ENCODE measurements at regions not wholly inside any gene's neighbourhood (a gene's known extent, or its start where the extent isn't known, plus 50 kb on each side); places are given as distances from the start of the nearest gene placed in this dataset.
"Not testable (repeated sequence)": the region's sequence is repeated elsewhere in the genome, so short reads cannot be mapped to it uniquely, and the experiment has no call there.

DNA sequence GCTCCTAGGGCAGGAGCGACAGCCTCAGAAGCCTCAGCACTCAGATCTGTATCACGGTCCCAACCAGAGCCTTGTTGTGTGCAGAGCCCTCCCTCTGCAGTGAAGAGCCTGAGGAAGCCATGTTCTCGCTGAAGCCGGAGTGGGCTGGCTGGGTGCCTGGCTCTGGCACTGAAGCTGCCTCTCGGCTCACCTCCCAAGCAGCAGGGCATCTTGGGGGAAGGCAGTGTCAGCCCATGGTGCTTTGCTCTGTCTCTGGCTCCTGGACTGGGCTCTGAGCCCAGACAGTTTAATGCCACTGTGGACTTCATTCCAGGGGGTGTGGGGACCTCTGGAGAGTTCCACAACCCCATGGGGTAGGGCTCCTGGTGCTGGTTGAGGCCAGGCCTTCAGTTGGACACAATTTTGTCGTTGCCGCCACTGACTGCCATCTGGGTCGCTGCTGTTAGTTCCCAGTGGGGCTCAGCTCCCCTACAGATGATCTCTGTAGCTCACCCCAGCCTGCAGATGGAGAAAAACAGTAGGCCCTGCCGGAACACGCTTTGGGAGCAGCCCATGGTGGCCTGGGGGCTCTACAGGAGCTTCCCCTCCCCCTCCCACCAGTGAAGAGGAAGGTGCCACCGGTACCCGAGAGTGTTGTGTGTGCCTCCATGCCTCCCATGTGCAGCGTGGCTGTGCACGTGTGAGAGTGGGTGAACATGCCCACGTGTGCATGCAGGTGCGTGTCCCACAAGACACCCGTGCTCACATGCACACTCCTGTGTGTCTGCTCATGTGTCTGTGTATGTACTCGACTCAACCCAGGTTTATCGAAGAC is 86.5 kb upstream of the B3GAT1 start:
- 85 to 92% (median 87%) methylated on average over 15 to 19 of the region's 19 CpGs for WGBS, 4 donors
- no peak for DNase-seq
- H3K4me3 ChIP-seq, result no peak overlapping the region
- no peaks in the 10 kb centered on the region for H3K9me3 ChIP-seq (replicated peaks in 1 of 3)
- intact Hi-C loops (cut with DNase I), result no loop called here
- H3K4me1 ChIP-seq (replicated peaks in 1 of 2), result no peaks in the 10 kb centered on the region
- H3K27ac ChIP-seq, result no peak overlapping the region
- H3K27me3 ChIP-seq, result no peaks in the 10 kb centered on the region
- no peak for TF ChIP-seq POLR2A (IDR thresholded peaks at IDR 0.05)
- no peak for TF ChIP-seq CTCF (IDR thresholded peaks at IDR 0.05)
- H3K36me3 ChIP-seq (replicated peaks in 1 of 2), result no peaks in the 10 kb centered on the region

GRCh38 chr11:134497586-134497985 is 85.5 kb upstream of the B3GAT1 start:
- intact Hi-C loops (cut with DNase I), result no loop called here
- H3K27me3 ChIP-seq, result no peaks in the 10 kb centered on the region
- H3K9me3 ChIP-seq (replicated peaks in 1 of 3), result no peaks in the 10 kb centered on the region
- no peaks in the 10 kb centered on the region for H3K4me1 ChIP-seq (replicated peaks in 1 of 2)
- TF ChIP-seq POLR2A (IDR thresholded peaks at IDR 0.05), result no peak
- TF ChIP-seq CTCF (IDR thresholded peaks at IDR 0.05), result no peak
- WGBS, 4 donors, result 25 to 45% (median 35%) methylated on average over 5 of the region's 5 CpGs
- H3K4me3 ChIP-seq, result no peak overlapping the region
- peak in 1 of 7 donors; percentile 7 for DNase-seq
- no peak overlapping the region for H3K27ac ChIP-seq
- no peaks in the 10 kb centered on the region for H3K36me3 ChIP-seq (replicated peaks in 1 of 2)

DNA sequence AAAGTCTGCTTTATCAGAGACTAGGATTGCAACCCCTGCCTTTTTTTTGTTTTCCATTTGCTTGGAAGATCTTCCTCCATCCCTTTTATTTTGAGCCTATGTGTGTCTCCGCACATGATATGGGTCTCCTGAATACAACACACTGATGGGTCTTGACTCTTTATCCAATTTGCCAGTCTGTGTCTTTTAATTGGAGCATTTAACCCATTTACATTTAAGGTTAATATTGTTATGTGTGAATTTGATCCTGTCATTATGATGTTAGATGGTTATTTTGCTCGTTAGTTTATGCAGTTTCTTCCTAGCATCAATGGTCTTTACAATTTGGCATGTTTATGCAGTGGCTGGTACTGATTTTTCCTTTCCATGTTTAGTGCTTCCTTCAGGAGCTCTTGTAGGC is 84.0 kb upstream of the B3GAT1 start:
- H3K4me1 ChIP-seq (replicated peaks in 1 of 2); DNase-seq; H3K4me3 ChIP-seq; H3K36me3 ChIP-seq (replicated peaks in 1 of 2); H3K9me3 ChIP-seq (replicated peaks in 1 of 3); intact Hi-C loops (cut with DNase I); H3K27ac ChIP-seq; H3K27me3 ChIP-seq: not testable (repeated sequence)
- 65 to 83% (median 69%) methylated on average over 2 of the region's 2 CpGs for WGBS, 4 donors

DNA sequence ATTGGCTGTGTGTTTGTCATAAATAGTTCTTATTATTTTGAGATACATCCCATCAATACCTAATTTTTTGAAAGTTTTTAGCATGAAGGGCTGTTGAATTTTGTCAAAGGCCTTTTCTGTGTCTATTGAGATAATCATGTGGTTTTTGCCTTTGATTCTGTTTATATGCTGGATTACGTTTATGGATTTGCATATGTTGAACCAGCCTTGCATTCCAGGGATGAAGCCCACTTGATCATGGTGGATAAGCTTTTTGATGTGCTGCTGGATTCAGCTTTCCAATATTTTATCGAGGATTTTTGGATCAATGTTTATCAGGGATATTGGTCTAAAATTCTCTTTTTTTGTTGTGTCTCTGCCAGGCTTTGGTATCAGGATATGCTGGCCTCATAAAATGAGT is 82.4 kb upstream of the B3GAT1 start:
- H3K9me3 ChIP-seq (replicated peaks in 1 of 3); H3K27me3 ChIP-seq; H3K4me1 ChIP-seq (replicated peaks in 1 of 2); H3K4me3 ChIP-seq; DNase-seq; intact Hi-C loops (cut with DNase I); H3K36me3 ChIP-seq (replicated peaks in 1 of 2); H3K27ac ChIP-seq: not testable (repeated sequence)
- WGBS, 4 donors, result 73 to 84% (median 78%) methylated on average over 2 of the region's 2 CpGs

DNA sequence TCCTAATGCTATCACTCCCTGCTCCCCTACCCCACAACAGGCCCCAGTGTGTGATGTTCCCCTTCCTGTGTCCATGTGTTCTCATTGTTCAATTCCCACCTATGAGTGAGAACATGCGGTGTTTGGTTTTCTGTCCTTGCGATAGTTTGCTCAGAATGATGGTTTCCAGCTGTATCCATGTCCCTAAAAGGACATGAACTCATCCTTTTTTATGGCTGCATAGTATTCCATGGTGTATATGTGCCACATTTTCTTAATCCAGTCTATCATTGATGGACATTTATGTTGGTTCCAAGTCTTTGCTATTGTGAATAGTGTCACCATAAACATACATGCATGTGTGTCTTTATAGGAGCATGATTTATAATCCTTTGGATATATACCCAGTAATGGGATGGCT is 80.4 kb upstream of the B3GAT1 start:
- H3K27me3 ChIP-seq; H3K4me1 ChIP-seq (replicated peaks in 1 of 2); H3K27ac ChIP-seq; intact Hi-C loops (cut with DNase I); DNase-seq; H3K4me3 ChIP-seq; H3K36me3 ChIP-seq (replicated peaks in 1 of 2); H3K9me3 ChIP-seq (replicated peaks in 1 of 3): not testable (repeated sequence)
- WGBS, 4 donors, result 83 to 91% (median 87%) methylated on average over 2 of the region's 2 CpGs

DNA sequence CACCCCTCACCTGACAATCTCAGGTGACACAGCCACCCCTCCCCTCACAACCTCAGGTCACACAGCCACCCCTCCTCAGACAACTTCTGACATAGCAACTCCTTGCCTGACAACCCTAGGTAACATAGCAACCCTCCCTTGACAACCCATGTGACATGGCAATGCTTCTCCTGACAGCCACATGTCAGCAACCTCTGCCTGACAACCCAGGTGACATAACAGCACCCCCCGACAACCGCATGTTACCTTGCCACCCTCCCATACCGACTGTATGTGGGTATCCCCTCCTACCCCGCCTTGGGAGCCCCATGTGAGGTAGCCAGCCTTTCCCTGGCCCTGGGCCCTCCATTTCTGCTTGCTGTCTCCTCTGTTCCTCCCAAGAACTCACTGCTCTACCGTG is 77.7 kb upstream of the B3GAT1 start:
- intact Hi-C loops (cut with DNase I), result no loop called here
- H3K4me1 ChIP-seq (replicated peaks in 1 of 2), result no peaks in the 10 kb centered on the region
- no peaks in the 10 kb centered on the region for H3K27me3 ChIP-seq
- no peaks in the 10 kb centered on the region for H3K36me3 ChIP-seq (replicated peaks in 1 of 2)
- H3K4me3 ChIP-seq, result no peak overlapping the region
- TF ChIP-seq CTCF (IDR thresholded peaks at IDR 0.05), result no peak
- TF ChIP-seq POLR2A (IDR thresholded peaks at IDR 0.05), result no peak
- H3K9me3 ChIP-seq (replicated peaks in 1 of 3), result no peaks in the 10 kb centered on the region
- DNase-seq, result no peak
- H3K27ac ChIP-seq, result no peak overlapping the region
- WGBS, 4 donors, result 54 to 71% (median 62%) methylated on average over 5 of the region's 5 CpGs

Measured in adrenal gland (tissue), 9 donors.